GM23338 (cell line): ENCODE measurements at regions not wholly inside any gene's neighbourhood (a gene's known extent, or its start where the extent isn't known, plus 50 kb on each side); places are given as distances from the start of the nearest gene placed in this dataset.

Experiments
- CREB1 ChIP-seq: fragments of 250-450 bp; sonication (Bioruptor Pico); IDR thresholded peaks from 2 replicates; pipeline ENCODE4 v1.5.0; 2020; ENCODE audit warnings: low read depth, mild to moderate bottlenecking, moderate library complexity
- EZH2 ChIP-seq: fragments of 200-600 bp; sonication (generic); IDR thresholded peaks from one replicate; pipeline ENCODE4 v1.8.0; 2017; ENCODE audit warnings: antibody characterized with exemption, mild to moderate bottlenecking, low read depth; ENCODE audit not compliant: unreplicated experiment
- EZH2phosphoT487 ChIP-seq: fragments of 200-600 bp; sonication (generic); IDR thresholded peaks from one replicate; pipeline ENCODE4 v1.8.1; 2018; ENCODE audit warnings: antibody characterized with exemption; ENCODE audit not compliant: unreplicated experiment
- NANOG ChIP-seq: IDR thresholded peaks from 2 replicates; pipeline ENCODE4 v1.6.1; 2016; ENCODE audit warnings: antibody characterized with exemption, borderline replicate concordance
- POLR2AphosphoS5 ChIP-seq: IDR thresholded peaks from 2 replicates; pipeline ENCODE4 v1.6.1; 2016; ENCODE audit warnings: antibody characterized with exemption, low read depth
- STAT1 ChIP-seq: IDR thresholded peaks from one replicate; pipeline ENCODE4 v1.6.1; 2016; ENCODE audit warnings: antibody characterized with exemption; ENCODE audit not compliant: unreplicated experiment
- ZNF114 ChIP-seq: fragments of 250-450 bp; sonication (Bioruptor Pico); IDR thresholded peaks from 2 replicates; pipeline ENCODE4 v1.5.0; 2020; ENCODE audit warnings: mild to moderate bottlenecking, moderate library complexity
- ZNF331 ChIP-seq: fragments of 250-450 bp; sonication (Bioruptor Pico); IDR thresholded peaks from 2 replicates; pipeline ENCODE4 v1.5.0; 2020; ENCODE audit warnings: low read depth, mild to moderate bottlenecking, moderate library complexity
- TF ChIP-seq, protein P1 (sequence below): fragments of 250-450 bp; sonication (Bioruptor Pico); IDR thresholded peaks from 2 replicates; pipeline ENCODE4 v1.5.0; 2020; ENCODE audit warnings: mild to moderate bottlenecking, moderate library complexity
- TF ChIP-seq, protein P2 (sequence below), 2 experiments: fragments of 200-600 bp in 1 of 2; sonication (generic) in 1 of 2; conservative IDR thresholded peaks; 2 replicates each; pipeline versions ENCODE4 v1.5.1 to v1.6.1; 2016 to 2017; ENCODE audit warnings: antibody characterized with exemption in 2 of 2, low read depth in 2 of 2, mild to moderate bottlenecking in 2 of 2, moderate library complexity in 1 of 2
- TF ChIP-seq, protein P3 (sequence below): IDR thresholded peaks from 2 replicates; pipeline ENCODE4 v1.6.1; 2016; ENCODE audit warnings: antibody characterized with exemption

DNA sequence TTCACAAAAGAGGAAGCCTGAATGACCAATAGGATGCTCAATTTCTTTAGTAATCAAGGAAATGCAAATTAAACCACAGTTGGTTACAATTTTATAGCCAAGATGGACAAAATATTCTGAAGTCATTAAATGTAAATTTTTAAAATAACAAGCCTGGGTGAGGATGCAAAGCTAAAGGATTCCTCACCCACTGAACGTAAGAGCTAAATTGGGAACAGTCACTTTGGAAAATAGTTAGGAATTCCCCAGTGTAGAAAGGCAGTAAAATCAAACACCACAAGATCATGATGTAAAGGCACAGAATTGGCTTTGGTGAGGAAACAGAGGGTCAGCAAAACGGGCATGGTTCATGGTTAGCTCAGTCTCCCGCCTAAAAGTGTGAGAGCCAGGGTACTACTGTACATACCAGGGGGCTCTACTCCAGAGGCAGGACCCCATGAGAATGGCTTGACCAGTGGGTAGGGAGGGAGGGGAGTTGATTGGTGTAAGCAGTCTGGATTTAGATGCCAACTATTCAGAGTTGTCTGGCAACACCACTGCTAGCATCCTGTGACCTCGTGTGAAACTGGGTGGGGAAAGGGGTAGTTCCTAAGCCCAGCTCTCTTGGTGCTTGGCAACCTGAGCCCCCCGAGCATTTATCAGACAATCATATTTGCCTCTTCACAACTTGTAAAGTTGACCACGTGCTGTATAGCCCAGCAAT is 213.4 kb upstream of the EGLN3 start (continued):
- TF ChIP-seq, protein P1, sequence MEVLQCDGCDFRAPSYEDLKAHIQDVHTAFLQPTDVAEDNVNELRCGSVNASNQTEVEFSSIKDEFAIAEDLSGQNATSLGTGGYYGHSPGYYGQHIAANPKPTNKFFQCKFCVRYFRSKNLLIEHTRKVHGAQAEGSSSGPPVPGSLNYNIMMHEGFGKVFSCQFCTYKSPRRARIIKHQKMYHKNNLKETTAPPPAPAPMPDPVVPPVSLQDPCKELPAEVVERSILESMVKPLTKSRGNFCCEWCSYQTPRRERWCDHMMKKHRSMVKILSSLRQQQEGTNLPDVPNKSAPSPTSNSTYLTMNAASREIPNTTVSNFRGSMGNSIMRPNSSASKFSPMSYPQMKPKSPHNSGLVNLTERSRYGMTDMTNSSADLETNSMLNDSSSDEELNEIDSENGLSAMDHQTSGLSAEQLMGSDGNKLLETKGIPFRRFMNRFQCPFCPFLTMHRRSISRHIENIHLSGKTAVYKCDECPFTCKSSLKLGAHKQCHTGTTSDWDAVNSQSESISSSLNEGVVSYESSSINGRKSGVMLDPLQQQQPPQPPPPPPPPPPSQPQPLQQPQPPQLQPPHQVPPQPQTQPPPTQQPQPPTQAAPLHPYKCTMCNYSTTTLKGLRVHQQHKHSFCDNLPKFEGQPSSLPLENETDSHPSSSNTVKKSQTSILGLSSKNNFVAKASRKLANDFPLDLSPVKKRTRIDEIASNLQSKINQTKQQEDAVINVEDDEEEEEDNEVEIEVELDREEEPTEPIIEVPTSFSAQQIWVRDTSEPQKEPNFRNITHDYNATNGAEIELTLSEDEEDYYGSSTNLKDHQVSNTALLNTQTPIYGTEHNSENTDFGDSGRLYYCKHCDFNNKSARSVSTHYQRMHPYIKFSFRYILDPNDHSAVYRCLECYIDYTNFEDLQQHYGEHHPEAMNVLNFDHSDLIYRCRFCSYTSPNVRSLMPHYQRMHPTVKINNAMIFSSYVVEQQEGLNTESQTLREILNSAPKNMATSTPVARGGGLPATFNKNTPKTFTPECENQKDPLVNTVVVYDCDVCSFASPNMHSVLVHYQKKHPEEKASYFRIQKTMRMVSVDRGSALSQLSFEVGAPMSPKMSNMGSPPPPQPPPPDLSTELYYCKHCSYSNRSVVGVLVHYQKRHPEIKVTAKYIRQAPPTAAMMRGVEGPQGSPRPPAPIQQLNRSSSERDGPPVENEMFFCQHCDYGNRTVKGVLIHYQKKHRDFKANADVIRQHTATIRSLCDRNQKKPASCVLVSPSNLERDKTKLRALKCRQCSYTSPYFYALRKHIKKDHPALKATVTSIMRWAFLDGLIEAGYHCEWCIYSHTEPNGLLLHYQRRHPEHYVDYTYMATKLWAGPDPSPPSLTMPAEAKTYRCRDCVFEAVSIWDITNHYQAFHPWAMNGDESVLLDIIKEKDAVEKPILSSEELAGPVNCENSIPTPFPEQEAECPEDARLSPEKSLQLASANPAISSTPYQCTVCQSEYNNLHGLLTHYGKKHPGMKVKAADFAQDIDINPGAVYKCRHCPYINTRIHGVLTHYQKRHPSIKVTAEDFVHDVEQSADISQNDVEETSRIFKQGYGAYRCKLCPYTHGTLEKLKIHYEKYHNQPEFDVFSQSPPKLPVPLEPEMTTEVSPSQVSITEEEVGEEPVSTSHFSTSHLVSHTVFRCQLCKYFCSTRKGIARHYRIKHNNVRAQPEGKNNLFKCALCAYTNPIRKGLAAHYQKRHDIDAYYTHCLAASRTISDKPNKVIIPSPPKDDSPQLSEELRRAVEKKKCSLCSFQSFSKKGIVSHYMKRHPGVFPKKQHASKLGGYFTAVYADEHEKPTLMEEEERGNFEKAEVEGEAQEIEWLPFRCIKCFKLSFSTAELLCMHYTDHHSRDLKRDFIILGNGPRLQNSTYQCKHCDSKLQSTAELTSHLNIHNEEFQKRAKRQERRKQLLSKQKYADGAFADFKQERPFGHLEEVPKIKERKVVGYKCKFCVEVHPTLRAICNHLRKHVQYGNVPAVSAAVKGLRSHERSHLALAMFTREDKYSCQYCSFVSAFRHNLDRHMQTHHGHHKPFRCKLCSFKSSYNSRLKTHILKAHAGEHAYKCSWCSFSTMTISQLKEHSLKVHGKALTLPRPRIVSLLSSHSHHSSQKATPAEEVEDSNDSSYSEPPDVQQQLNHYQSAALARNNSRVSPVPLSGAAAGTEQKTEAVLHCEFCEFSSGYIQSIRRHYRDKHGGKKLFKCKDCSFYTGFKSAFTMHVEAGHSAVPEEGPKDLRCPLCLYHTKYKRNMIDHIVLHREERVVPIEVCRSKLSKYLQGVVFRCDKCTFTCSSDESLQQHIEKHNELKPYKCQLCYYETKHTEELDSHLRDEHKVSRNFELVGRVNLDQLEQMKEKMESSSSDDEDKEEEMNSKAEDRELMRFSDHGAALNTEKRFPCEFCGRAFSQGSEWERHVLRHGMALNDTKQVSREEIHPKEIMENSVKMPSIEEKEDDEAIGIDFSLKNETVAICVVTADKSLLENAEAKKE: no peak
- no peak for TF ChIP-seq EZH2phosphoT487
- TF ChIP-seq STAT1: no peak
- no peak for TF ChIP-seq POLR2AphosphoS5
- TF ChIP-seq, protein P2, sequence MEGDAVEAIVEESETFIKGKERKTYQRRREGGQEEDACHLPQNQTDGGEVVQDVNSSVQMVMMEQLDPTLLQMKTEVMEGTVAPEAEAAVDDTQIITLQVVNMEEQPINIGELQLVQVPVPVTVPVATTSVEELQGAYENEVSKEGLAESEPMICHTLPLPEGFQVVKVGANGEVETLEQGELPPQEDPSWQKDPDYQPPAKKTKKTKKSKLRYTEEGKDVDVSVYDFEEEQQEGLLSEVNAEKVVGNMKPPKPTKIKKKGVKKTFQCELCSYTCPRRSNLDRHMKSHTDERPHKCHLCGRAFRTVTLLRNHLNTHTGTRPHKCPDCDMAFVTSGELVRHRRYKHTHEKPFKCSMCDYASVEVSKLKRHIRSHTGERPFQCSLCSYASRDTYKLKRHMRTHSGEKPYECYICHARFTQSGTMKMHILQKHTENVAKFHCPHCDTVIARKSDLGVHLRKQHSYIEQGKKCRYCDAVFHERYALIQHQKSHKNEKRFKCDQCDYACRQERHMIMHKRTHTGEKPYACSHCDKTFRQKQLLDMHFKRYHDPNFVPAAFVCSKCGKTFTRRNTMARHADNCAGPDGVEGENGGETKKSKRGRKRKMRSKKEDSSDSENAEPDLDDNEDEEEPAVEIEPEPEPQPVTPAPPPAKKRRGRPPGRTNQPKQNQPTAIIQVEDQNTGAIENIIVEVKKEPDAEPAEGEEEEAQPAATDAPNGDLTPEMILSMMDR (conservative IDR thresholded peaks at IDR 0.05; ENCODE audit: low read depth in 2 of 2): no peak
- TF ChIP-seq ZNF114 (CRISPR knock-in tag): no peak
- TF ChIP-seq CREB1 (CRISPR knock-in tag): no peak
- no peak for TF ChIP-seq NANOG
- TF ChIP-seq, protein P3, sequence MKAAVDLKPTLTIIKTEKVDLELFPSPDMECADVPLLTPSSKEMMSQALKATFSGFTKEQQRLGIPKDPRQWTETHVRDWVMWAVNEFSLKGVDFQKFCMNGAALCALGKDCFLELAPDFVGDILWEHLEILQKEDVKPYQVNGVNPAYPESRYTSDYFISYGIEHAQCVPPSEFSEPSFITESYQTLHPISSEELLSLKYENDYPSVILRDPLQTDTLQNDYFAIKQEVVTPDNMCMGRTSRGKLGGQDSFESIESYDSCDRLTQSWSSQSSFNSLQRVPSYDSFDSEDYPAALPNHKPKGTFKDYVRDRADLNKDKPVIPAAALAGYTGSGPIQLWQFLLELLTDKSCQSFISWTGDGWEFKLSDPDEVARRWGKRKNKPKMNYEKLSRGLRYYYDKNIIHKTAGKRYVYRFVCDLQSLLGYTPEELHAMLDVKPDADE: no peak
- TF ChIP-seq ZNF331 (CRISPR knock-in tag): no peak
- TF ChIP-seq EZH2: no peak
